Neural cell (in vitro differentiated cells): ENCODE measurements at regions not wholly inside any gene's neighbourhood (a gene's known extent, or its start where the extent isn't known, plus 50 kb on each side); places are given as distances from the start of the nearest gene placed in this dataset.

Experiments
- H2AFZ ChIP-seq: fragments of 200-600, 300-800 bp; sonication (generic), shearing (Covaris generic); 2 replicates; pipeline ENCODE4 v1.6.0; 2014; ENCODE audit warnings: low read depth, mild to moderate bottlenecking, antibody characterized with exemption, low read length, moderate library complexity
- H3F3A ChIP-seq: fragments of 200-600 bp; shearing (Covaris generic); 2 replicates; pipeline ENCODE4 v1.6.1; 2016; ENCODE audit warnings: mild to moderate bottlenecking, moderate library complexity, mixed read lengths, antibody characterized with exemption, low read length; ENCODE audit not compliant: insufficient read depth, poor library complexity, severe bottlenecking
- H3K27ac ChIP-seq: fragments of 200-600, 300-800 bp; sonication (generic), shearing (Covaris generic); 2 replicates; pipeline ENCODE4 v1.5.1; 2014; ENCODE audit warnings: mild to moderate bottlenecking, low read length, moderate library complexity
- H3K27me3 ChIP-seq: fragments of 300-800, 200-600 bp; sonication (generic), shearing (Covaris generic); 2 replicates; pipeline ENCODE4 v1.6.0; 2014; ENCODE audit warnings: mild to moderate bottlenecking, low read depth, low read length, moderate library complexity; ENCODE audit not compliant: insufficient read depth
- H3K36me3 ChIP-seq: fragments of 300-800, 200-600 bp; sonication (generic), shearing (Covaris generic); 2 replicates; pipeline ENCODE4 v1.5.1; 2014; ENCODE audit warnings: mild to moderate bottlenecking, antibody characterized with exemption, low read length, moderate library complexity; ENCODE audit not compliant: insufficient read depth
- H3K4me2 ChIP-seq: fragments of 300-800, 200-600 bp; sonication (generic), shearing (Covaris generic); 2 replicates; pipeline ENCODE4 v1.6.0; 2014; ENCODE audit warnings: mild to moderate bottlenecking, low read length
- H3K4me3 ChIP-seq: fragments of 300-800, 200-600 bp; sonication (generic), shearing (Covaris generic); 2 replicates; pipeline ENCODE4 v1.5.1; 2014; ENCODE audit warnings: mild to moderate bottlenecking, low read length, moderate library complexity
- H3K79me2 ChIP-seq: fragments of 200-600 bp; shearing (Covaris generic); replicated peaks from 2 replicates; pipeline ENCODE4 v1.6.0; 2014; ENCODE audit warnings: mild to moderate bottlenecking, low read length, moderate library complexity; ENCODE audit not compliant: insufficient read depth
- H3K9ac ChIP-seq: fragments of 300-800, 200-600 bp; sonication (generic), shearing (Covaris generic); 2 replicates; pipeline ENCODE4 v1.6.1; 2016; ENCODE audit warnings: mild to moderate bottlenecking, low read length, mixed read lengths
- H3K9me2 ChIP-seq: fragments of 200-600 bp; shearing (Covaris generic); 2 replicates; pipeline ENCODE4 v1.6.1; 2016; ENCODE audit warnings: mild to moderate bottlenecking, low read length, mixed read lengths; ENCODE audit not compliant: insufficient read depth
- H3K9me3 ChIP-seq: fragments of 200-600, 300-800 bp; sonication (generic), shearing (Covaris generic); 2 replicates; pipeline ENCODE4 v1.6.1; 2016; ENCODE audit warnings: mild to moderate bottlenecking, mixed run types, low read length, moderate library complexity, mixed read lengths
- H4K20me1 ChIP-seq: fragments of 200-600 bp; shearing (Covaris generic); 2 replicates; pipeline ENCODE4 v1.6.1; 2016; ENCODE audit warnings: mild to moderate bottlenecking, mixed run types; ENCODE audit not compliant: insufficient read depth
- CTCF ChIP-seq: fragments of 450-650 bp; IDR thresholded peaks from 2 replicates; pipeline ENCODE4 v1.5.1; 2014; ENCODE audit warnings: antibody characterized with exemption, mild to moderate bottlenecking, moderate library complexity; ENCODE audit not compliant: poor library complexity, severe bottlenecking
- EP300 ChIP-seq: fragments of 450-650 bp; conservative IDR thresholded peaks from 2 replicates; pipeline ENCODE4 v1.6.1; 2014; ENCODE audit warnings: antibody characterized with exemption, mild to moderate bottlenecking, moderate library complexity; ENCODE audit not compliant: poor library complexity, severe bottlenecking
- EZH2 ChIP-seq: fragments of 200-600, 300-800 bp; shearing (Covaris generic), sonication (generic); IDR thresholded peaks from 2 replicates; pipeline ENCODE4 v1.6.1; 2014; ENCODE audit warnings: antibody characterized with exemption, low read length, borderline replicate concordance, mild to moderate bottlenecking; ENCODE audit not compliant: insufficient read depth, poor library complexity, severe bottlenecking
- MXI1 ChIP-seq: fragments of 450-650 bp; conservative IDR thresholded peaks from 2 replicates; pipeline ENCODE4 v1.6.1; 2014; ENCODE audit warnings: antibody characterized with exemption, mild to moderate bottlenecking; ENCODE audit not compliant: poor library complexity, severe bottlenecking
- POLR2AphosphoS5 ChIP-seq: IDR thresholded peaks from 2 replicates; pipeline ENCODE4 v1.6.1; 2012
- RAD21 ChIP-seq: fragments of 450-650 bp; conservative IDR thresholded peaks from 2 replicates; pipeline ENCODE4 v1.6.1; 2014; ENCODE audit warnings: antibody characterized with exemption, mild to moderate bottlenecking, moderate library complexity
- REST ChIP-seq: IDR thresholded peaks from 2 replicates; pipeline ENCODE4 v1.6.1; 2012; ENCODE audit warnings: borderline replicate concordance
- SMC3 ChIP-seq: fragments of 450-650 bp; conservative IDR thresholded peaks from 2 replicates; pipeline ENCODE4 v1.6.1; 2014; ENCODE audit warnings: antibody characterized with exemption, mild to moderate bottlenecking, moderate library complexity; ENCODE audit not compliant: poor library complexity
- TAF1 ChIP-seq: IDR thresholded peaks from 2 replicates; pipeline ENCODE4 v1.6.1; 2012; ENCODE audit warnings: low read depth

GRCh38 chr6:56891754-56892153 is 63.2 kb upstream of the BEND6 start (continued):
- TF ChIP-seq REST (no peak), SMC3 (no peak), EZH2 (no peak)

GRCh38 chr6:56890683-56891429 is 64.1 kb upstream of the BEND6 start:
- H3K36me3 ChIP-seq = no peaks in the 10 kb centered on the region
- H2AFZ ChIP-seq = no peak overlapping the region
- no peaks in the 10 kb centered on the region for H3F3A ChIP-seq
- H3K4me2 ChIP-seq = no peak overlapping the region
- TF ChIP-seq TAF1 (no peak), RAD21 (no peak), POLR2AphosphoS5 (no peak), REST (no peak), SMC3 (no peak), EZH2 (no peak), CTCF (no peak), EP300 (no peak), MXI1 (no peak)
- no peak overlapping the region for H3K4me3 ChIP-seq
- no peak overlapping the region for H3K27ac ChIP-seq
- no peak overlapping the region for H3K9ac ChIP-seq
- H3K9me2 ChIP-seq = no peaks in the 10 kb centered on the region
- no peaks in the 10 kb centered on the region for H3K9me3 ChIP-seq
- no peaks in the 10 kb centered on the region for H3K27me3 ChIP-seq
- no peaks in the 10 kb centered on the region for H3K79me2 ChIP-seq
- no peaks in the 10 kb centered on the region for H4K20me1 ChIP-seq
